H1 (cell line): ENCODE measurements at regions not wholly inside any gene's neighbourhood (a gene's known extent, or its start where the extent isn't known, plus 50 kb on each side); places are given as distances from the start of the nearest gene placed in this dataset.

ENCODE experiments used
- BACH1 ChIP-seq: IDR thresholded peaks from 2 replicates; pipeline ENCODE4 v1.6.1; 2012; ENCODE audit warnings: low read length, improper control_type of control experiment
- CBX8 ChIP-seq: fragments of 300-800, 300-1000 bp; sonication (generic); IDR thresholded peaks from 2 replicates; pipeline ENCODE4 v1.7.1; 2016; ENCODE audit warnings: low read depth, low read length, borderline replicate concordance
- EP300 ChIP-seq, 2 experiments: IDR thresholded peaks; 1 replicate in 1 of 2; 2 replicates in 1 of 2; pipeline ENCODE4 v1.6.1; 2011 to 2012; ENCODE audit warnings: low read depth in 2 of 2, low read length in 2 of 2, mild to moderate bottlenecking in 2 of 2, borderline replicate concordance in 1 of 2, inconsistent platforms in 1 of 2, moderate library complexity in 1 of 2
- GABPA ChIP-seq: IDR thresholded peaks from 2 replicates; pipeline ENCODE4 v1.6.1; 2011; ENCODE audit warnings: mild to moderate bottlenecking, low read length, moderate library complexity, borderline replicate concordance; ENCODE audit not compliant: insufficient read depth
- JUN ChIP-seq: IDR thresholded peaks from 2 replicates; pipeline ENCODE4 v1.6.1; 2011; ENCODE audit warnings: low read depth, mild to moderate bottlenecking, improper control_type of control experiment, low read length
- JUND ChIP-seq: IDR thresholded peaks from 2 replicates; pipeline ENCODE4 v1.6.1; 2011; ENCODE audit warnings: mild to moderate bottlenecking, improper control_type of control experiment, low read length
- NRF1 ChIP-seq: IDR thresholded peaks from 2 replicates; pipeline ENCODE4 v1.6.1; 2011; ENCODE audit warnings: mild to moderate bottlenecking, low read depth, low read length, improper control_type of control experiment
- POLR2A ChIP-seq, 2 experiments: IDR thresholded peaks; 1 replicate in 1 of 2; 2 replicates in 1 of 2; pipeline ENCODE4 v1.6.1; 2011; ENCODE audit warnings: low read depth in 2 of 2, low read length in 2 of 2, mild to moderate bottlenecking in 2 of 2; ENCODE audit errors: control extremely low read depth in 1 of 2
- RBBP5 ChIP-seq: IDR thresholded peaks from 2 replicates; pipeline ENCODE4 v1.7.1; 2012; ENCODE audit warnings: low read depth, mild to moderate bottlenecking, inconsistent platforms, low read length, moderate library complexity, borderline replicate concordance
- SP1 ChIP-seq: IDR thresholded peaks from 2 replicates; pipeline ENCODE4 v1.6.1; 2011; ENCODE audit warnings: low read depth, low read length

GRCh38 chr2:19711470-19712372, 190.1 kb downstream of the TTC32 start (continued):
- TF ChIP-seq SP1 (no peak), JUN (peak; percentile 81), RBBP5 (no peak), GABPA (no peak), JUND (peak; percentile 93), BACH1 (no peak), CBX8 (no peak), NRF1 (no peak), EP300 (IDR thresholded peaks at IDR 0.05; ENCODE audit: borderline replicate concordance in 1 of 2, low read depth in 2 of 2, low read length in 2 of 2) (peak in 1 of 2 experiments; percentile 72; a peak in 1 of 3 replicates), POLR2A (IDR thresholded peaks at IDR 0.05; ENCODE audit: control extremely low read depth in 1 of 2, low read depth in 2 of 2, low read length in 2 of 2) (no peak)
- TF ChIP-seq, all 59 proteins: peak for 4
